ENCODE measurements at regions not wholly inside any gene's neighbourhood (a gene's known extent, or its start where the extent isn't known, plus 50 kb on each side); places are given as distances from the start of the nearest gene placed in this dataset.

DNA sequence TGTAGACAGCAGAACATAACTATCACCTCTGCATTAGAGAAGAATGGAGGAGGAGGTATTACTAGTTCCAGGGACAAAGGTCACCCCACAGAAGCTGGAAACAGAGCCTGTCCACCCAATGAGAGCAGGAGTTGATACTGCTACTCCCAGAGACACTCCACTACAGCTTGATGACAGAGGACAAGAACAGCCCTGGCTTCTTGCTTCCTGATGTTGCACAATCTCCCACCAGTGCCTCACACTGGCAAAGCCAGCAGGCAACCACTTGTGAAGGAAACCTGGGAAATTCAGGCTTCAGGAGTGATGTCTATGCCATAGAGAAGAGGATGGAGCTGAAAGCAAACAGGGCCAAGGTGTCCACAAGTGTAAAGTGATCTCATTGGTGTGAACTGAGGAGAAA is 78.0 kb upstream of the POU1F1 start:
- no peak for TF ChIP-seq EZH2phosphoT487 (IDR thresholded peaks at IDR 0.05; ENCODE audit: low read depth)
- TF ChIP-seq, protein P1, sequence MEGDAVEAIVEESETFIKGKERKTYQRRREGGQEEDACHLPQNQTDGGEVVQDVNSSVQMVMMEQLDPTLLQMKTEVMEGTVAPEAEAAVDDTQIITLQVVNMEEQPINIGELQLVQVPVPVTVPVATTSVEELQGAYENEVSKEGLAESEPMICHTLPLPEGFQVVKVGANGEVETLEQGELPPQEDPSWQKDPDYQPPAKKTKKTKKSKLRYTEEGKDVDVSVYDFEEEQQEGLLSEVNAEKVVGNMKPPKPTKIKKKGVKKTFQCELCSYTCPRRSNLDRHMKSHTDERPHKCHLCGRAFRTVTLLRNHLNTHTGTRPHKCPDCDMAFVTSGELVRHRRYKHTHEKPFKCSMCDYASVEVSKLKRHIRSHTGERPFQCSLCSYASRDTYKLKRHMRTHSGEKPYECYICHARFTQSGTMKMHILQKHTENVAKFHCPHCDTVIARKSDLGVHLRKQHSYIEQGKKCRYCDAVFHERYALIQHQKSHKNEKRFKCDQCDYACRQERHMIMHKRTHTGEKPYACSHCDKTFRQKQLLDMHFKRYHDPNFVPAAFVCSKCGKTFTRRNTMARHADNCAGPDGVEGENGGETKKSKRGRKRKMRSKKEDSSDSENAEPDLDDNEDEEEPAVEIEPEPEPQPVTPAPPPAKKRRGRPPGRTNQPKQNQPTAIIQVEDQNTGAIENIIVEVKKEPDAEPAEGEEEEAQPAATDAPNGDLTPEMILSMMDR (IDR thresholded peaks at IDR 0.05; ENCODE audit: low read depth, low read length): no peak

Data from OCI-LY3 (cell line).